HepG2 (cell line): ENCODE measurements at regions not wholly inside any gene's neighbourhood (a gene's known extent, or its start where the extent isn't known, plus 50 kb on each side); places are given as distances from the start of the nearest gene placed in this dataset.

Source experiments
- ATAC-seq: fragments of 200-7000 bp; cut with Tn5 transposase; 3 replicates; pipeline ENCODE4 v1.9.1; 2020; ENCODE audit warnings: mild to moderate bottlenecking, moderate library complexity
- BruUV-seq: library from RNA; stranded (reverse); fragments of 400-500 nt; replicated peaks from 2 replicates; lab custom pipeline; 2021; lab: Mats Ljungman, UMichigan
- CTCF ChIA-PET: fragments of 300-600 bp; formaldehyde crosslinking; extraction: SDS; loops from one replicate; lab custom pipeline; 2021; ENCODE audit warnings: low total read pairs, inconsistent platforms, low intra/inter-chr PET ratio; lab: Yijun Ruan, JAX
- POLR2A ChIA-PET: fragments of 350-600 bp; sonication (Branson Sonifier 250); formaldehyde crosslinking; loops from one replicate; lab custom pipeline; 2020; ENCODE audit warnings: antibody characterized with exemption, inconsistent platforms; lab: Yijun Ruan, JAX
- DNase-seq: peaks from one replicate; pipeline ENCODE4 v3.0.0-alpha.2; 2015; ENCODE audit warnings: low spot score
- FAIRE-seq: peaks from 3 replicates; lab custom pipeline; 2011; peaks lifted over from hg19 to GRCh38; lab: Jason Lieb, UNC
- H2AFZ ChIP-seq: one replicate; pipeline ENCODE4 v1.6.1; 2011; ENCODE audit warnings: low read length, inconsistent platforms
- H3K27ac ChIP-seq: fragments of 300-600 bp; 3 replicates; pipeline ENCODE4 v1.8.0; 2011; ENCODE audit warnings: mixed run types, mild to moderate bottlenecking, mixed read lengths, low read length, inconsistent platforms; ENCODE audit not compliant: insufficient read depth; ENCODE audit errors: extremely low read length
- H3K27me3 ChIP-seq, 2 experiments: fragments of 200-600 bp in 1 of 2; 2 replicates in 1 of 2; 3 replicates in 1 of 2; pipeline versions ENCODE4 v1.6.0 to v1.8.0; 2011; ENCODE audit warnings: low read length in 2 of 2, mild to moderate bottlenecking in 2 of 2, moderate library complexity in 2 of 2, inconsistent platforms in 1 of 2; ENCODE audit not compliant: insufficient read depth in 2 of 2, control insufficient read depth in 1 of 2
- H3K36me3 ChIP-seq, 2 experiments: fragments of 200-600 bp in 1 of 2; replicated peaks in 1 of 2; 2 replicates in 1 of 2; 3 replicates in 1 of 2; pipeline versions ENCODE4 v1.5.1 to v1.8.0; 2011; ENCODE audit warnings: low read length in 2 of 2, inconsistent platforms in 1 of 2; ENCODE audit not compliant: insufficient read depth in 2 of 2, control insufficient read depth in 1 of 2
- H3K4me1 ChIP-seq: 2 replicates; pipeline ENCODE4 v1.5.1; 2012; ENCODE audit warnings: low read length, inconsistent platforms; ENCODE audit not compliant: insufficient read depth
- H3K4me2 ChIP-seq: 2 replicates; pipeline ENCODE4 v1.6.0; 2011; ENCODE audit warnings: low read depth, low read length, inconsistent platforms
- H3K4me3 ChIP-seq, 3 experiments: fragments of 200-600 bp in 1 of 3; sonication (generic), shearing (Covaris generic) in 1 of 3; replicated peaks in 1 of 3; 2 replicates each; pipeline ENCODE4 v1.5.1; 2011 to 2016; ENCODE audit warnings: low read length in 3 of 3, inconsistent platforms in 2 of 3, low read depth in 2 of 3, mild to moderate bottlenecking in 2 of 3, control low read depth in 1 of 3, mixed read lengths in 1 of 3; ENCODE audit not compliant: insufficient read depth in 1 of 3
- H3K79me2 ChIP-seq: one replicate; pipeline ENCODE4 v1.6.1; 2011; ENCODE audit warnings: low read length, inconsistent platforms; ENCODE audit not compliant: insufficient read depth
- H3K9ac ChIP-seq: 2 replicates; pipeline ENCODE4 v1.6.0; 2011; ENCODE audit warnings: mild to moderate bottlenecking, low read depth, low read length, inconsistent platforms; ENCODE audit not compliant: insufficient read depth
- H3K9me3 ChIP-seq: 2 replicates; pipeline ENCODE4 v1.5.1; 2012; ENCODE audit warnings: mild to moderate bottlenecking, low read length
- H4K20me1 ChIP-seq: 2 replicates; pipeline ENCODE4 v1.6.0; 2011; ENCODE audit warnings: inconsistent platforms, mild to moderate bottlenecking, low read length, moderate library complexity; ENCODE audit not compliant: insufficient read depth
- CCDC6 ChIP-seq: sonication (generic); formaldehyde crosslinking; IDR thresholded peaks from 2 replicates; pipeline ENCODE4 v1.8.1; 2022; ENCODE audit warnings: mild to moderate bottlenecking, missing genetic modification reagents, moderate library complexity
- CEBPG ChIP-seq: IDR thresholded peaks from 2 replicates; pipeline ENCODE4 v1.6.1; 2016
- FOXA3 ChIP-seq: IDR thresholded peaks from 2 replicates; pipeline ENCODE4 v1.6.1; 2016; ENCODE audit warnings: missing genetic modification reagents, missing compliant biosample characterization
- PITX1 ChIP-seq: sonication (generic); formaldehyde crosslinking; IDR thresholded peaks from 2 replicates; pipeline ENCODE4 v1.5.1; 2020; ENCODE audit warnings: mild to moderate bottlenecking, missing genetic modification reagents
- REL ChIP-seq: sonication (generic); formaldehyde crosslinking; conservative IDR thresholded peaks from 2 replicates; pipeline ENCODE4 v1.8.0; 2022; ENCODE audit warnings: mild to moderate bottlenecking, missing genetic modification reagents, moderate library complexity
- RFXANK ChIP-seq: IDR thresholded peaks from 2 replicates; pipeline ENCODE4 v1.6.1; 2016
- TAF15 ChIP-seq: fragments of 200-400 bp; formaldehyde crosslinking; IDR thresholded peaks from one replicate; pipeline ENCODE4 v1.6.1; 2018; ENCODE audit warnings: mild to moderate bottlenecking, low read depth, low read length; ENCODE audit not compliant: poor library complexity, severe bottlenecking
- TGIF2 ChIP-seq: IDR thresholded peaks from 2 replicates; pipeline ENCODE4 v1.6.1; 2016; ENCODE audit warnings: control low read depth, missing compliant biosample characterization
- ZIK1 ChIP-seq: sonication (generic); formaldehyde crosslinking; IDR thresholded peaks from 2 replicates; pipeline ENCODE4 v1.5.0; 2020; ENCODE audit warnings: mild to moderate bottlenecking, low read depth, missing genetic modification reagents, borderline replicate concordance
- ZMYM4 ChIP-seq: sonication (generic); formaldehyde crosslinking; IDR thresholded peaks from 2 replicates; pipeline ENCODE4 v1.8.1; 2023; ENCODE audit warnings: mild to moderate bottlenecking, missing genetic modification reagents
- ZNF558 ChIP-seq: sonication (generic); formaldehyde crosslinking; IDR thresholded peaks from 2 replicates; pipeline ENCODE4 v1.9.0; 2022; ENCODE audit warnings: mild to moderate bottlenecking, missing genetic modification reagents, borderline replicate concordance
- ZNF766 ChIP-seq: sonication (generic); formaldehyde crosslinking; IDR thresholded peaks from 2 replicates; pipeline ENCODE4 v1.5.0; 2020; ENCODE audit warnings: missing genetic modification reagents, borderline replicate concordance
- WGBS: methylation state at CpG from one replicate; pipeline ENCODE4 v1.1.6; 2017; ENCODE audit warnings: low lambda C conversion rate; 5-methylcytosine and 5-hydroxymethylcytosine counted together
- in situ Hi-C: cut with HindIII; loops from 2 replicates; pipeline ENCODE4 v1.10.0; 2017; ENCODE audit warnings: low pct_unique_long_range_greater_than_20kb; ENCODE audit not compliant: extremely low pct_ligation_motif_present
- intact Hi-C: fragments of 100-400 bp; cut with micrococcal nuclease; formaldehyde crosslinking; loops from one replicate; pipeline ENCODE4 v1.10.0; 2022; ENCODE audit not compliant: unreplicated experiment
- TF ChIP-seq, protein P1 (sequence below): sonication (generic); formaldehyde crosslinking; IDR thresholded peaks from 2 replicates; pipeline ENCODE4 v1.8.0; 2022; ENCODE audit warnings: mild to moderate bottlenecking, missing genetic modification reagents; ENCODE audit not compliant: insufficient replicate concordance
- TF ChIP-seq, protein P2 (sequence below): sonication (generic); formaldehyde crosslinking; IDR thresholded peaks from 2 replicates; pipeline ENCODE4 v1.8.0; 2022; ENCODE audit warnings: low read depth, missing genetic modification reagents
- TF ChIP-seq, protein P3 (sequence below): sonication (generic); formaldehyde crosslinking; IDR thresholded peaks from 2 replicates; pipeline ENCODE4 v1.5.0; 2020; ENCODE audit warnings: mild to moderate bottlenecking, missing genetic modification reagents

DNA sequence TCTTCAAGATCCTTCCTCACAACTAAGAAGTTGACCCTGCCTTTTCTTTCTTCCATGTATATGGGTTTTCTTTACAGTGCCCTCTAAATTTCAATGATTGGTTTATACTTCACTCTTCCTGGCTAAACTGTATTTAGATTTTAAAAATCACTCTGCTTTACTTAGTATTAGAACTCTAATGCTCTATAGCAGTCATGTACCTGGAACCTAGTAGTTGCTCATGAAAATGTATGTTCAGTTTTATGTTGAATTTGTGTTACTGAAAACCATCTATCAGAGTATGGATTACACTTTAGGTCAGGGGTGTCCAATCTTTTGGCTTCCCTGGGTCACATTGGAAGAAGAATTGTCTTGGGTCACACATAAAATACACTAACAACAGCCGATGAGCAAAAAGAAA, 1024.3 kb downstream of the NR2F1-AS1 start:
- Histone ChIP-seq H3K79me2 (no peaks in the 10 kb centered on the region), H3K4me3 (no peak overlapping the region), H3K36me3 (no peaks in the 10 kb centered on the region), H3K9me3 (no peaks in the 10 kb centered on the region), H3K4me1 (peaks cover 14% of the 10 kb centered on the region), H3K27ac (no peak overlapping the region), H3K4me2 (no peak overlapping the region), H2AFZ (no peak overlapping the region)
- no peak for ATAC-seq
- no TSS peak for BruUV-seq
- no peak for FAIRE-seq
- in situ Hi-C loops, result no loop called here
- ChIA-PET POLR2A (no interaction called here), CTCF (no interaction called here)
- intact Hi-C loops, result no loop called here
- 77% methylated on average over 1 of the region's 1 CpG for WGBS
- no peak for DNase-seq
- TF ChIP-seq RFXANK, result no peak
- TF ChIP-seq CCDC6 (CRISPR knock-in tag), result no peak
- no peak for TF ChIP-seq CEBPG (CRISPR knock-in tag)
- no peak for TF ChIP-seq REL
- TF ChIP-seq ZNF558, result no peak
- TF ChIP-seq FOXA3 (CRISPR knock-in tag), result no peak
- TF ChIP-seq, protein P1, sequence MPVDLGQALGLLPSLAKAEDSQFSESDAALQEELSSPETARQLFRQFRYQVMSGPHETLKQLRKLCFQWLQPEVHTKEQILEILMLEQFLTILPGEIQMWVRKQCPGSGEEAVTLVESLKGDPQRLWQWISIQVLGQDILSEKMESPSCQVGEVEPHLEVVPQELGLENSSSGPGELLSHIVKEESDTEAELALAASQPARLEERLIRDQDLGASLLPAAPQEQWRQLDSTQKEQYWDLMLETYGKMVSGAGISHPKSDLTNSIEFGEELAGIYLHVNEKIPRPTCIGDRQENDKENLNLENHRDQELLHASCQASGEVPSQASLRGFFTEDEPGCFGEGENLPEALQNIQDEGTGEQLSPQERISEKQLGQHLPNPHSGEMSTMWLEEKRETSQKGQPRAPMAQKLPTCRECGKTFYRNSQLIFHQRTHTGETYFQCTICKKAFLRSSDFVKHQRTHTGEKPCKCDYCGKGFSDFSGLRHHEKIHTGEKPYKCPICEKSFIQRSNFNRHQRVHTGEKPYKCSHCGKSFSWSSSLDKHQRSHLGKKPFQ (CRISPR knock-in tag), result no peak
- no peak for TF ChIP-seq ZIK1 (CRISPR knock-in tag)
- TF ChIP-seq, all 625 proteins: peak for 0
- Histone ChIP-seq H3K27me3 (no peaks in the 10 kb centered on the region), H4K20me1 (no peaks in the 10 kb centered on the region), H3K9ac (no peak overlapping the region)

DNA sequence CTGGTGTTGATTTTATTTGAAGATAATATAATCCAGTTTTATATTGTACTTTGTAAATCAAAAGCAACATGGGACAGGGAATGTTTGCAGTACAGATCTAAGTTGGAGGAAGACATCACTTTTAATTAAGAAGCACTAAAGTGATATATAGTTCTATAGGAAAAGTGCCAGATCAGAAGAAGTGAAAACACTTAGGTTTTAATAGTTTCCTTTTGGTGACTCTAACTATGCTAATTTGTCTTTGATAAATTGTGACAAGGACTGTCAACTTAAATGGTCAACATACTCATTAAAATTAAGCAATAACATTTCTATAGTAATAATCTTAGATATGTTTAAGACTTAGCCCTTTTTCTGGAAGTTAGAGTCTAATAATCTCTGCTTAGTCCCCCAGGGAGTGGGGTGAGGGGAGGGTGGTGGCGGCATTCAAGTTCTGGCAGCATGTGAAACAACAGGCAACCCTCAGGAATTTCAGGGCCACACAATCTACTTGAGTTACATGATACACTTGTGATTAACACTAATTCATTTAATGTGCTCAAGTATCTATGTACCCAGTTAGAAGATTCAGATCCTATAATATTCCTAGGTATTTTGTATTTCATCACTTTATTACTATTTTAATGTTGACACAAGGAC, 1026.5 kb downstream of the NR2F1-AS1 start:
- Histone ChIP-seq H3K4me3 (no peak overlapping the region), H3K36me3 (no peaks in the 10 kb centered on the region), H3K4me2 (no peak overlapping the region), H2AFZ (no peak overlapping the region), H3K27ac (no peak overlapping the region), H3K27me3 (no peaks in the 10 kb centered on the region), H4K20me1 (no peaks in the 10 kb centered on the region), H3K4me1 (peaks cover 14% of the 10 kb centered on the region), H3K9ac (no peak overlapping the region), H3K79me2 (no peaks in the 10 kb centered on the region), H3K9me3 (no peaks in the 10 kb centered on the region)
- WGBS, result 83% methylated on average over 1 of the region's 1 CpG
- no TSS peak for BruUV-seq
- CTCF ChIA-PET, result no interaction called here
- intact Hi-C loops (no loop called here), in situ Hi-C loops (no loop called here)
- no peak for FAIRE-seq
- DNase-seq, result no peak
- POLR2A ChIA-PET, result no interaction called here
- no peak for ATAC-seq
- TF ChIP-seq, protein P2, sequence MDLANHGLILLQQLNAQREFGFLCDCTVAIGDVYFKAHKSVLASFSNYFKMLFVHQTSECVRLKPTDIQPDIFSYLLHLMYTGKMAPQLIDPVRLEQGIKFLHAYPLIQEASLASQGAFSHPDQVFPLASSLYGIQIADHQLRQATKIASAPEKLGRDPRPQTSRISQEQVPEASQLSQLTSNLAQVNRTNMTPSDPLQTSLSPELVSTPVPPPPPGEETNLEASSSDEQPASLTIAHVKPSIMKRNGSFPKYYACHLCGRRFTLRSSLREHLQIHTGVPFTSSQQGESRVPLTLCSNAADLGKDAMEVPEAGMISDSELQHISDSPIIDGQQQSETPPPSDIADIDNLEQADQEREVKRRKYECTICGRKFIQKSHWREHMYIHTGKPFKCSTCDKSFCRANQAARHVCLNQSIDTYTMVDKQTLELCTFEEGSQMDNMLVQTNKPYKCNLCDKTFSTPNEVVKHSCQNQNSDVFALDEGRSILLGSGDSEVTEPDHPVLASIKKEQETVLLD (CRISPR knock-in tag), result no peak
- TF ChIP-seq TAF15 (no peak), TGIF2 (CRISPR knock-in tag) (no peak), ZNF766 (CRISPR knock-in tag) (no peak), PITX1 (no peak), ZMYM4 (CRISPR knock-in tag) (no peak)
- TF ChIP-seq, protein P3, sequence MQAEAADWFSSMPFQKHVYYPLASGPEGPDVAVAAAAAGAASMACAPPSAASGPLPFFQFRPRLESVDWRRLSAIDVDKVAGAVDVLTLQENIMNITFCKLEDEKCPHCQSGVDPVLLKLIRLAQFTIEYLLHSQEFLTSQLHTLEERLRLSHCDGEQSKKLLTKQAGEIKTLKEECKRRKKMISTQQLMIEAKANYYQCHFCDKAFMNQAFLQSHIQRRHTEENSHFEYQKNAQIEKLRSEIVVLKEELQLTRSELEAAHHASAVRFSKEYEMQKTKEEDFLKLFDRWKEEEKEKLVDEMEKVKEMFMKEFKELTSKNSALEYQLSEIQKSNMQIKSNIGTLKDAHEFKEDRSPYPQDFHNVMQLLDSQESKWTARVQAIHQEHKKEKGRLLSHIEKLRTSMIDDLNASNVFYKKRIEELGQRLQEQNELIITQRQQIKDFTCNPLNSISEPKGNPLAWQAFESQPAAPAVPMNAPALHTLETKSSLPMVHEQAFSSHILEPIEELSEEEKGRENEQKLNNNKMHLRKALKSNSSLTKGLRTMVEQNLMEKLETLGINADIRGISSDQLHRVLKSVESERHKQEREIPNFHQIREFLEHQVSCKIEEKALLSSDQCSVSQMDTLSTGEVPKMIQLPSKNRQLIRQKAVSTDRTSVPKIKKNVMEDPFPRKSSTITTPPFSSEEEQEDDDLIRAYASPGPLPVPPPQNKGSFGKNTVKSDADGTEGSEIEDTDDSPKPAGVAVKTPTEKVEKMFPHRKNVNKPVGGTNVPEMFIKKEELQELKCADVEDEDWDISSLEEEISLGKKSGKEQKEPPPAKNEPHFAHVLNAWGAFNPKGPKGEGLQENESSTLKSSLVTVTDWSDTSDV, result no peak
